ENCODE measurements at regions not wholly inside any gene's neighbourhood (a gene's known extent, or its start where the extent isn't known, plus 50 kb on each side); places are given as distances from the start of the nearest gene placed in this dataset.

- DNase-seq (ENCODE audit: low read depth) = peak; percentile 63
Measured at GRCh38 chr13:44219577-44220548, 153.8 kb upstream of the SERP2 start.

- DNase-seq (ENCODE audit: low read depth) = no peak
Measured at GRCh38 chr13:44220948-44221347, 152.7 kb upstream of the SERP2 start.

GRCh38 chr13:44221657-44222056, 152.0 kb upstream of the SERP2 start:
- DNase-seq (ENCODE audit: low read depth) = no peak

DNA sequence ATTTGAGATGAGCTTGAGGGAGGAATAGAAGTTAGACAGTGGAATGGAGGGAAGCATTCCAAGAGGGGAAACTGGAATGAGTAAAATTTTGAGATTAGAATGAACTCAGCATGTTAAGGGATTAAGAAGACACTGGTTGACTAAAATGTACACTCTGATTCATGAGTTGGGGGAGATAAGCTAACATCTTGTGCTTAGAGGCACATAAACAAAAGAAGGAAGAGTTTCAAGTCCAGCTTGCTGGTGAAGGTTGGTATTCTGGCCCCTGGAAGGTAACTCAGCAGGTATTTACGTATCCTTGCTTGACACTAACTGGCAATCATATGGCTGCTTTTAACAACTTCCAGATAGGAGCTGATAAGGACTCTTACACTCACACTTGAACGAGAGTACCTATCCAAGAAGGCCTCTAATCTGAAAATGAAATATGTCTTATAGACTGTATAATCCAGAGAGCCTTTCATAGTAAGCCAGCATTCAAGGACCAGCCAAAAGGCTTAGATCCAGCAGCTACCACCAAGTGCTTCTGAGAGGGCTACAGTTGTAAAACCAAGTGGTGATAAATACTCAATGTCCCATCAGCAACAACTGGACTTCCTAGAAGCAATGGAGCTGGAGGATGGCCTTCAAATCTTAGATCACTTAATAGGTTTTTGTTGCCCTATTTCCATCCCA, 149.7 kb upstream of the SERP2 start:
- peak; percentile 71 for DNase-seq (ENCODE audit: low read depth)

DNA sequence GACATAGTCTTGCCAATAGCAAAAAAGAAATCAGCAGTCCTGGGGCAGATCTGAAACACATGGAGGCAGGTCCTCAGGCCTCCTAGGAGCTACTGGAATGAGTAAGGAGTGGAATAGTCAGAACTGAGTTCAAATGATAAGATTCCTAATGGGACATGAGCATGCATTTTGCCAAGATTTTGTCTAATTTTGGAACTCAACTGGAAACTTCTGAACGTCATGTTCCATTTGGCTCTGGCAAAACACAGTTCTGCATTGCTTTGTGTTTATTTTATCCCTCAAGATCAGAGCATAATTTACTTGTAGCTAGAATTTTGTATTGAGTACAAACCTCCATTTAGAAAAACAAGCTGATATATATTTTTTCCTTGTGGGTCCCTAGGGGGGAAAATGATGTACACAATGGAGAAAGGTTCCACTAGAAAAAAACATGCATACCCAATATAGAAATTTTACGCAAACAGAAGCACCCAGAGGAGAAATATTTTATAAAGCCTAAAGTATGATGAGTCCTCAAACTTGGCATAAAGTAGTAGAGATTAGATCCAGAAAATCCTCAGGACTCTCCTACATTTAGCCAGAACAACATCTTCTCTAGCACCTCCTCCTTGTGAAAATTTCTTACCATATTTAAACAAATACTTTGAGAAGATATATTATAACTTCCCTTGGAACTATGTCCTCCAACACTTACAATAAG, 149.0 kb upstream of the SERP2 start:
- DNase-seq (ENCODE audit: low read depth) = no peak

DNA sequence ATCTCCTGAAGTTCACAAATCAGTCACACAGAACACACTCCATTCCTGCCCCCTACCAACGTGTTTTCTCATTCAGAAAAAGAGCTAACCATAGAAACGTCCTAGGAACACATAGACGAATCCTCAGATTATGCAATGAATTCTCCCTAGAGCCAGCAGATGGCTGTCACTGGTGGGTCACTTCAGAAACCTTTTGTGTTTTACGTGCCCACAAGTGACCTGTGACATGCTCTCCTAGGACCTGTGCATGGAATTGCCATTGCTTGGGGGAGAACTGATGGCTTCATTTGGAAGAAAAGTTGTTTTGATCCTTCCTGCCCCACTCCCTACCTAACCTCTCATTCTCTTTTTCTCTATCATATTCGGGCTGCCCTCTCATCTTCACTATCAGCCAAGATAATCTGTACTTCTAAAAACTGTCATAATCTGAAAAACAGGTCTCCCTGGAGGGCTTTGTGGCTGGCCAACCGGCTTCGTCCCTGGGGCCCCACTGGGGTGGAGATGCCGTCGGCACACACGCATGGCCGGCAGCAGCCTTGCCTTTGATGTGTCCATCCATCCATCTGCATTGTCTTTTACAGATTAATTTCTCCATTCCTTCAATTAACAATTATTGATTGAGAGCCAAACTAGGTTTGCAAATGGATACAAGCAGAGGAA, 144.1 kb upstream of the SERP2 start:
- DNase-seq (ENCODE audit: low read depth) = no peak

- DNase-seq (ENCODE audit: low read depth) = no peak
Measured at GRCh38 chr13:44230071-44230470, 143.6 kb upstream of the SERP2 start.

GRCh38 chr13:44230736-44231135, 142.9 kb upstream of the SERP2 start:
- DNase-seq (ENCODE audit: low read depth) = no peak

DNA sequence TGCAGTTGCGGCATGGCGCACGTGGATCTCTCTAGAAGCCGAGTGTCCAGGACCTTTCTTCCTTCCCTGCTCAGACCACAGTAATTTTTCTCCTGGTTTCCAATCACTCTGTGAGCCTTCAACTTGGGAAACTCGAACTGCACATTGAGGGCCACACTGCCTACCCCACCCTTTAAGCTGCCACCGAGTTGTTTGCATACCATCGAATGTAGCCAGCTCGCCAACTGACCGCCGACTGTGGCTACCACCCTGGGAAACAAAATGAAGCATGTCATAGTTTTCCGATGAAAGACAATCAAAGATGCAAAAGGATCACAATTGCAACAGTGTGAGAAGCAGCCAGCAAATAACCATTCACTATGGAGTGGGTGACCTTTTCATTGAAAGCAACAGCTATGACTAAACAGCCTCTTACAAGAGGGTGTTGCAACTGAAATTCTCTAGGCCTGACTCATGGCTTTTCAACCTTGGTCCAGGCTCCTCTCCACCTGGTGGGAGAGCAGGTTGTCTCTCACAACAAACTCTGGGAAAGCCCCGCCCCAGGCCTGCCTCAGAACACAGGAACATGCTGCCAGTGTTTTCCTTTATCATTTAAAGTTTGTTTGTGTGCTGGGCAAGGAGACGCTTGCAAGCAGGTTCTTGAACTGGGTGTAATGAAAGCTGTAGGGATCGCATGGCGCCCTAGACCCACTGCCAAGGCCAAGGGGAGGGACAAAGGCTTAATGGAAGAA, 141.7 kb upstream of the SERP2 start:
- DNase-seq (ENCODE audit: low read depth) = peak; percentile 97

GRCh38 chr13:44232774-44233173, 140.8 kb upstream of the SERP2 start:
- DNase-seq (ENCODE audit: low read depth) = no peak

DNA sequence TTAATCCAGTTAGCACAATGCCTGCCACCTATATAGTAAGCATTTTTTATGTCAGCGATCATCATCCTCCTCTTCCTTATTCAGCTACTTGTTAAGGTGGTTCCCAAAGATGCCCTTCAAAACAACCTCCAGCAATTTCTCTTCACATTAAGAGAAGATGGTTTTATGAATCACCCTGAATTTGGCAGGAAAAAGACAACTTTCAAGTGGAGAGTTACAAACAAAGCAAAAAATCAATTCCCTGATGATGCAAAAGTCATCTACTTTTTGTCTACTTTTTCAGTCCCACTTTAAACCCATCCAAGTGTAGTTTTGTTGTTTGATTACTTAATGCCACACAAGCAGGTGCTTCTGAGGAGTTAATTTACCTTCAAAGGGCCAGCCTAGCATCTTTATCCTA, 139.1 kb upstream of the SERP2 start:
- DNase-seq (ENCODE audit: low read depth) = no peak

- DNase-seq (ENCODE audit: low read depth) = no peak
Measured at GRCh38 chr13:44236370-44236769, 137.3 kb upstream of the SERP2 start.

DNA sequence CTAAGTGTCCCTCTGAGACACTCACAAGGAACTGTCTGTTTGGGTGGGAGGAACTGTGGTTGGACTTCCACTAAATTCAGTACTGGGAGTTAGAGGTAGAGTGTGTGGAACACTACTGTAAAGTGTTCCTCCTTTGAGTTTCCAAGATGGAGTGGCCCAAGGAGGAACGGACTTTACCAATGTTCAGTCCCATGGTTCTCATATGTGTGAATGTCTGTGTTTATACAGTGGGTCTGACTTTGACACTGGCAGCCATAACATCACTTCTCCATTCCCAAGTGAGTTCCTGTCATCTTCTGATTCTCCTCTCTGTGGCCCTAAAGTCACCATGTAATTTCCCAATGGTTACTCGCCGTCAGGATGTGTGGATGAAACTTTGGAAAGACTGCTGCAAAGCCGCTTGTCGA, 136.8 kb upstream of the SERP2 start:
- no peak for DNase-seq (ENCODE audit: low read depth)

DNA sequence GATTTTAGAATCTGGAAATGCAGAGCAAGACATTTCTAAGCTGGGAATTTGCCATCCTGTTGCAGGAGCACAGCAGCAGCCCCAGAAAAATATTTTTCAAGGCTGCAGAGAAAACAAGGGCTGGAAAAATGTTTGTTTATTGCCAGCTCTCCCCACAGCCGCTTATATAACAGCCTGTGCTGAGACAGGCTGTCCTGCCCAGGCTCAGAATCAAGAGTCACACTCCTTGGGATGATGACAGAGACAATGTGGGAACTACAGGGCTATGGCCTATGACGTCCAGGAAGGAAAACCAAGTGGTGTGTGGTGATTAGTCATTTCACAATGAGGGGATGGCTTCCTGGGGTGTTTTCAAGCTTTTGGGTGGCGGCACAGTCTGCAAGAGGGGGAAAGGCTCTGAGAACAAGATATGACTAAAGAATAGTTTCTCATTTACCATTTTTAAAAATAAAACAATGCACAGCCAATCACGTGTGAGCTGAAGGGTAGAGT, 136.3 kb upstream of the SERP2 start:
- peak; percentile 62 for DNase-seq (ENCODE audit: low read depth)

GRCh38 chr13:44237881-44238421, 135.7 kb upstream of the SERP2 start:
- no peak for DNase-seq (ENCODE audit: low read depth)

DNA sequence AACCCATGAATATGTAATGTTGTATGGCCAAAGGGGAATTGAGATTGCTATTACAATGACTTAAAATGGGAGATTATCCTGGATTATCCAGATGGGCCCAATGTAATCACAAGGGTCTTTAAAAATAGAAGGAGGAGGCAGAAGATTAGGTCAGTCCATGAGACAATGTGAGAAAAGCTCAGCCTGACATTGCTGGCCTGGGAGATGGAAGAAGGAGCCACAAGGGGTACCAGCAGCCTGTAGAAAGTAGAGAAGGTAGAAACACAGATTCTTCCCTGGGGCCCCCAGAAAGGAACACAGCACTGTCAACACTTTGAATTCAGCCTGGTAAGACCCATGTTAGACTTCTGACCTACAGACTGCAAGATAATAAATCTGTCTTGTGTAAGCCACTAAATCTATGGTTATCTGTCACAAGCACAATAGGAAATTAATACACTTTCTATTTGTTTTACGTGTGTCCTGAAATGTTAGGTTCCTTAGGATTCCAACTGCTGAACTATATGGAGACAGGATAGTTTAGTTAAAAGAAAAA, 132.9 kb upstream of the SERP2 start:
- DNase-seq (ENCODE audit: low read depth) = no peak

DNA sequence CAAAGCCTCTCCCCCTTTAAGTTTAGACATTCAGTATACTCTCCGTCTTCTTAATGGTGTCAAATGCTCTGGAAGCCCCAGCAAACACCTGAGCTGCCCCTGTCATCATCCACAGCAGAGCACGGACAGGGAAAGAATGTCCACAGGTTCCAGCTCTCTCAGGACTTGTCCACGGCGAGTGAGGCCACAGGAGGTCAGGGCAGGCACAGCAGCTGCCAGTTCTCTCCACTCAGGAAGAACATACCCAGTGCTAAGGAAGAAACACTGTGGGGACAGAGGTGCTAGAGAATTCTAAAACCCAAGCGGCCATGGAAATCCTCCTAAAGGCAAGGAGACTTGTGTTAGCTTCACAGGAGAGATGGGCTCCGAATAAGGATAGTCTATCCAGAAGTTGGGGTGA, 132.0 kb upstream of the SERP2 start:
- no peak for DNase-seq (ENCODE audit: low read depth)

DNA sequence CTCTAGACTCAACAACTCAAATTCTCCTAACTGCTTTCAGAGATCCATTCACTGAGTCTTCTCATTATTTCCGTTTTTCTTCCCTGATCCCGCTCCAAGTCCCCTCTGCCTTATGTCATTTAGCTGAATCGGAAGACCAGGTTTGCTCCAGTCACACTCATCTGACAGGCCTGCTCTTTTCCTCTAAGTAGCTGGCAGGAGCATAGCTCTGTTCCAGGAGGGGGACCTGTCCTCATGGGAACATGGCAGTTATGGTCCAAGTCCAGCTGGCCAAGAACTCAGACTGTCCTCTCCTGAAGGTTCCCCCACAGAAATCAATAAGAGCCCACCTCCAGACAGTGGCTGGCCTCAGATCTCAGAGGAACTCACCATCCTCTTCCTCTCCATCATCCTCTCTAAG, 130.9 kb upstream of the SERP2 start:
- DNase-seq (ENCODE audit: low read depth) = no peak

- peak; percentile 89 for DNase-seq (ENCODE audit: low read depth)
Measured at GRCh38 chr13:44243198-44243857, 130.3 kb upstream of the SERP2 start.

DNA sequence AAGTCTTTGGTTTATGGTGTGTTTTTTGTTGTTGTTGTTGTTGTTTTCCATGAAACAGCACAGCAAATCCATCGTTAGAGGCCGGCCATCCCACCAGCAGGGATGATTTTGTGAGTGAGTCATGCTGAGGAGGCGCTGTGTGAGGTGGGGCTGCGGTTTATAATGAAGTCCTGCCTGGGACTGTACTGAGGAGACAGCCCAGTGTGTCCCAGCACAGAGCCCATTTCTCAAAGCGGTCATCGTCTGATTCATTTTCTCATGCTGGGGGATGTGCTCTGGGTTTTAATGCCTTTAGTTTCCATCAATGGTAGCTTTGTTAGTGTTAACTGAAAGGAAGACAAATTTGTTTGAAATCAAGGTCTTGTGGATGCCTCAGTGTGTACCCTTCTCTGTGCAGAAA, 129.3 kb upstream of the SERP2 start:
- peak; percentile 82 for DNase-seq (ENCODE audit: low read depth)

Data from amniotic epithelial cell (primary cell).